Stomach (tissue), 8 donors: ENCODE measurements at regions not wholly inside any gene's neighbourhood (a gene's known extent, or its start where the extent isn't known, plus 50 kb on each side); places are given as distances from the start of the nearest gene placed in this dataset.
A peak's percentile ranks its signal among the peaks of the same experiment; 100 is the strongest.

ENCODE experiments used
- DNase-seq, 2 donors: peaks; one replicate each; pipeline versions ENCODE4 v3.0.0 to v3.0.0-alpha.2; 2013 to 2019
- H3K27ac ChIP-seq, 5 donors: fragments of 200-600 bp in 4 of 5; sonication (generic) in 4 of 5; one replicate each; pipeline ENCODE4 v1.5.1; 2013 to 2019; ENCODE audit warnings: mild to moderate bottlenecking in 1 of 5, moderate library complexity in 1 of 5
- H3K27me3 ChIP-seq, 3 donors: fragments of 200-600 bp; sonication (generic); one replicate each; pipeline ENCODE4 v1.5.1; 2017 to 2019; ENCODE audit warnings: mixed run types in 1 of 3
- H3K36me3 ChIP-seq, 4 donors: fragments of 200-600 bp; sonication (generic); 1 replicate in 3 of 4; 2 replicates in 1 of 4; pipeline ENCODE4 v1.5.1; 2016 to 2019
- H3K4me1 ChIP-seq, 4 donors: fragments of 200-600 bp; sonication (generic); one replicate each; pipeline ENCODE4 v1.5.1; 2016 to 2019
- H3K4me3 ChIP-seq, 4 donors: fragments of 200-600 bp; sonication (generic) in 3 of 4; one replicate each; pipeline ENCODE4 v1.5.1; 2016 to 2019; ENCODE audit warnings: mild to moderate bottlenecking in 1 of 4
- H3K9me3 ChIP-seq, 4 donors: fragments of 200-600 bp; sonication (generic); one replicate each; pipeline ENCODE4 v1.5.1; 2016 to 2019
- CTCF ChIP-seq, 7 experiments: fragments of 450-650 bp in 4 of 7; fragments of 200-600 bp in 3 of 7; sonication (generic) in 3 of 7; IDR thresholded peaks; one replicate each; pipeline ENCODE4 v1.5.1; 2016 to 2019; ENCODE audit warnings: antibody characterized with exemption in 7 of 7, control low read depth in 2 of 7, mild to moderate bottlenecking in 1 of 7
- EP300 ChIP-seq: sonication (generic); formaldehyde crosslinking; IDR thresholded peaks from one replicate; pipeline ENCODE4 v1.6.1; 2017; ENCODE audit warnings: antibody characterized with exemption
- POLR2A ChIP-seq, 4 donors: fragments of 450-650 bp; IDR thresholded peaks; one replicate each; pipeline ENCODE4 v1.6.1; 2016; ENCODE audit warnings: antibody characterized with exemption in 4 of 4, control low read depth in 2 of 4, mild to moderate bottlenecking in 1 of 4, moderate library complexity in 1 of 4
- POLR2AphosphoS5 ChIP-seq, 3 donors: sonication (generic); formaldehyde crosslinking; IDR thresholded peaks; one replicate each; pipeline ENCODE4 v1.6.1; 2016; ENCODE audit warnings: antibody characterized with exemption in 3 of 3
- WGBS, 5 donors: extraction: QIAGEN DNeasy Blood & Tissue Kit in 3 of 5; methylation state at CpG; one replicate each; pipeline versions ENCODE4 v1.1.5 to v1.1.7; 2013 to 2018; 5-methylcytosine and 5-hydroxymethylcytosine counted together
- intact Hi-C: fragments of 100-400 bp; cut with DNase I; formaldehyde crosslinking; loops from one replicate; pipeline ENCODE4 v1.15.1; 2023; ENCODE audit warnings: low total_unique reads
- donor health status: healthy with polysubstance abuse.
- donor health status: Bipolar disorder and iron deficiency.
- donor health status: healthy.

- no peak overlapping the region for H3K27ac ChIP-seq
- no peak overlapping the region for H3K4me3 ChIP-seq
- intact Hi-C loops: no loop called here
- no peak for DNase-seq
- TF ChIP-seq POLR2A (IDR thresholded peaks at IDR 0.05) (no peak), CTCF (IDR thresholded peaks at IDR 0.05) (no peak)
- no peaks in the 10 kb centered on the region for H3K9me3 ChIP-seq
- no peaks in the 10 kb centered on the region for H3K27me3 ChIP-seq
- H3K36me3 ChIP-seq: no peaks in the 10 kb centered on the region
- H3K4me1 ChIP-seq: no peaks in the 10 kb centered on the region
Observed at GRCh38 chr4:175930471-175930870, 118.4 kb upstream of the GPM6A start.

GRCh38 chr4:175932116-175932515 is 120.1 kb upstream of the GPM6A start:
- intact Hi-C loops: no loop called here
- WGBS, 5 donors: 90 to 95% (median 94%) methylated on average over 9 of the region's 9 CpGs
- Histone ChIP-seq H3K27ac (no peak overlapping the region), H3K27me3 (no peaks in the 10 kb centered on the region), H3K4me1 (no peaks in the 10 kb centered on the region), H3K4me3 (no peak overlapping the region), H3K9me3 (no peaks in the 10 kb centered on the region), H3K36me3 (no peaks in the 10 kb centered on the region)
- no peak for DNase-seq
- TF ChIP-seq POLR2AphosphoS5 (IDR thresholded peaks at IDR 0.05) (no peak), CTCF (IDR thresholded peaks at IDR 0.05) (no peak), POLR2A (IDR thresholded peaks at IDR 0.05) (no peak), EP300 (no peak)

- H3K27me3 ChIP-seq: no peaks in the 10 kb centered on the region
- intact Hi-C loops: no loop called here
- H3K4me1 ChIP-seq: no peaks in the 10 kb centered on the region
- DNase-seq: no peak
- H3K27ac ChIP-seq: no peak overlapping the region
- TF ChIP-seq EP300 (no peak), CTCF (IDR thresholded peaks at IDR 0.05) (no peak), POLR2A (IDR thresholded peaks at IDR 0.05) (no peak), POLR2AphosphoS5 (IDR thresholded peaks at IDR 0.05) (no peak)
- H3K9me3 ChIP-seq: no peaks in the 10 kb centered on the region
- no peak overlapping the region for H3K4me3 ChIP-seq
- no peaks in the 10 kb centered on the region for H3K36me3 ChIP-seq
- 82 to 87% (median 83%) methylated on average over 3 of the region's 3 CpGs for WGBS, 5 donors
Observed at GRCh38 chr4:175934506-175934905, 122.4 kb upstream of the GPM6A start.

GRCh38 chr4:175935016-175935661 is 123.1 kb upstream of the GPM6A start:
- Histone ChIP-seq H3K9me3 (no peaks in the 10 kb centered on the region), H3K4me3 (no peak overlapping the region), H3K36me3 (no peaks in the 10 kb centered on the region), H3K4me1 (no peaks in the 10 kb centered on the region), H3K27ac (no peak overlapping the region), H3K27me3 (no peaks in the 10 kb centered on the region)
- TF ChIP-seq POLR2AphosphoS5 (IDR thresholded peaks at IDR 0.05) (no peak), EP300 (no peak), CTCF (IDR thresholded peaks at IDR 0.05) (no peak), POLR2A (IDR thresholded peaks at IDR 0.05) (no peak)
- intact Hi-C loops: no loop called here
- peak in 1 of 2 donors; percentile 31 for DNase-seq
